Fibroblast of villous mesenchyme (primary cell): ENCODE measurements at regions not wholly inside any gene's neighbourhood (a gene's known extent, or its start where the extent isn't known, plus 50 kb on each side); places are given as distances from the start of the nearest gene placed in this dataset.

Experiments used
- DNase-seq: peaks from one replicate; pipeline ENCODE4 v3.0.0-alpha.2; 2010; ENCODE audit warnings: low read depth
- H3K4me3 ChIP-seq: 2 replicates; pipeline ENCODE4 v1.5.1; 2011; ENCODE audit warnings: low read depth, mild to moderate bottlenecking, low read length
- TF ChIP-seq, protein P1 (sequence below): IDR thresholded peaks from 2 replicates; pipeline ENCODE4 v1.5.1; 2012; ENCODE audit warnings: low read depth, mild to moderate bottlenecking, low read length; ENCODE audit not compliant: insufficient read depth

DNA sequence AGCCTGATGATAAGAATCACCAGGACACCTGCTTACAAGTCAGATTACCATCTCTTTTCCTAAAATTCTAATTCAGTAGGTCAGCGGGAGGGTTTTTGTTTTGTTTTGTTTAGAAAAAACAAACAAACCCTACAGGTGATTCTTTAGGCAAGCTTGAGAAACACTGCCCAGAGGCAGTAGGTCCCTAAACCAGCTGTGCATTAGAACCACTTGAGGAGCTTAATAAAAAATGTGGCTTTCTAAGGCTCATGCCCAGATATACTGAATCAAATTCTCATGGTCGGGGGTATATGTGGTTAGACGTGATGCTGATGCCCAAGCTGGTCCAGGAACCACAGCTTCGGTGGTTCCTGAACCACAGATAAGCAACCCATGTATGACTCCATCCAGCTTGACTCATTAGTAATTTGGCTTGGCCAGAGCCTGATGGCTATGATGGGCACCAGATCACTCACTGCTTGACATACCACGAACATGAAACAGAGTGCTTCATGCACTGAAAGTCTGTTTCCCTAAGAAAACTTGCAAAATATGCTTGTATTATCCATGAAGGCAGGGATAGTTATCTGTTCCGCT, 338.1 kb upstream of the F9 start:
- TF ChIP-seq, protein P1, sequence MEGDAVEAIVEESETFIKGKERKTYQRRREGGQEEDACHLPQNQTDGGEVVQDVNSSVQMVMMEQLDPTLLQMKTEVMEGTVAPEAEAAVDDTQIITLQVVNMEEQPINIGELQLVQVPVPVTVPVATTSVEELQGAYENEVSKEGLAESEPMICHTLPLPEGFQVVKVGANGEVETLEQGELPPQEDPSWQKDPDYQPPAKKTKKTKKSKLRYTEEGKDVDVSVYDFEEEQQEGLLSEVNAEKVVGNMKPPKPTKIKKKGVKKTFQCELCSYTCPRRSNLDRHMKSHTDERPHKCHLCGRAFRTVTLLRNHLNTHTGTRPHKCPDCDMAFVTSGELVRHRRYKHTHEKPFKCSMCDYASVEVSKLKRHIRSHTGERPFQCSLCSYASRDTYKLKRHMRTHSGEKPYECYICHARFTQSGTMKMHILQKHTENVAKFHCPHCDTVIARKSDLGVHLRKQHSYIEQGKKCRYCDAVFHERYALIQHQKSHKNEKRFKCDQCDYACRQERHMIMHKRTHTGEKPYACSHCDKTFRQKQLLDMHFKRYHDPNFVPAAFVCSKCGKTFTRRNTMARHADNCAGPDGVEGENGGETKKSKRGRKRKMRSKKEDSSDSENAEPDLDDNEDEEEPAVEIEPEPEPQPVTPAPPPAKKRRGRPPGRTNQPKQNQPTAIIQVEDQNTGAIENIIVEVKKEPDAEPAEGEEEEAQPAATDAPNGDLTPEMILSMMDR: no peak
- DNase-seq: no peak
- H3K4me3 ChIP-seq: no peak overlapping the region

DNA sequence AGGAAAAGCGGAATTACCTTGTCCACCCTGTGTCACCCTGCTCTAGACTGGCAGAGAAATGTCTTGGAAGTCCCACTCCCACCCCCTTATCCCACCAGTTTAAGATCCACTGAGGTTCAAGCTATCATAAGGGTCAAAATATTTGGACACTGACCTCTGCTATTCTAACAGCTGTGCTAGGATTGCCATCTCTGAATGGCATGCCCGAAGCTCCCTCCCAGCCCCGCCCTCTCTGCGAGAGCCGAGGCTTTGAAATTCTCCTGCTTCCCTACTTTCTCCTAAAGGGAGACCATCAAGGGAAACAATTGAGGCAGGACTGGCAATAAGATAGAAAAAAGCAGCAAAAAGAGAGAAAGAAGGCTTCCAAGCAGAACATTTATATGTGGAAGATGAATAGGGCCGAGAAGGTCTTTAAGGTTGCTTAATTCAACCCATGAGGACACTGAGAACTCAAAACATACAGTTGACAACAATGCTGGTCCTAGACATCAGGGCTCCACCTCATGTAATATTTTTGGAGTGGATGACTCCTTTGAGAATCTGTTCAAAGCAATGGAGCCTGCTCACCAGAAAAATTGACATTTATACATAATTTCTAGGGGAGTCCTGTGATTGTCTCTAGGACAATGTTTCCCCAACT, 338.7 kb upstream of the F9 start:
- H3K4me3 ChIP-seq: no peak overlapping the region
- TF ChIP-seq, protein P1: no peak
- no peak for DNase-seq

DNA sequence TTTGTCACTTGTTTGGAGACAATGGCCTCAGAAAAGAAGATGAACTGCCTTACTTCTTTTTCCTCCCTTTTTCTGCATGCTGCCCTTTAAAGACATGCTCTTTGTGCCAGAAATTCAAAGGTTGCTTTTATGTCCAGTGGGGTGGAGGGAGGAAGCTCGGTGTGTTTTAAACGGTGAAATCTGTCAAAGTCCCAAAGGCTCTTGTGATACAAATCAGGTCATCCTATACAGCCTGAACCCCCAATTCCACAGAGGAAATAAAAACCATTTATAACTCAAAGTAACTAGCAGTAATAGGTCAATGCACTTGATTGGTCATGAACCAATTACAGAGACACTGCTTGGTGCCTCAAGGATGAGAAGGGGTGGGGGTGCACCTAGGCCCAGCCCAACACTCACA, 339.3 kb upstream of the F9 start:
- TF ChIP-seq, protein P1: no peak
- no peak for DNase-seq
- H3K4me3 ChIP-seq: no peak overlapping the region

DNA sequence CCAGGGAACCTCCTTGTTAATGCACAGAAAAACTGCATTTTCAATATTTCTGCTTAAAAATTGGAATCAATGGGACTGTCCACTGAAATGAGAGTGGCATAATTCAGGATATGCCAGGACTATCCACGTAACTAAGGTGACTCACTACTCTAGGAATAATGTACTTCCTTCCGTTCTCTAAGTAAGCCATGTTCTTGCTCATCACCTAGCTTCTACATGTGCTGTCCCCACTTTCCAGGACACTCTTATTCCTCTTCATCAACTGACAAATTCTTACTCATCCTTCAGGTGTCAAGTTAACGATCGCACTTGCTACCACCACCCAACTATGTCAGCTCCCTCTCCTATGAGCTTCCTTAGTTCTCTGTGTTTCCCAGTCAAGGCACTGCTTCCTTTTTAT, 342.8 kb upstream of the F9 start:
- DNase-seq: no peak
- TF ChIP-seq, protein P1: no peak
- no peak overlapping the region for H3K4me3 ChIP-seq

DNA sequence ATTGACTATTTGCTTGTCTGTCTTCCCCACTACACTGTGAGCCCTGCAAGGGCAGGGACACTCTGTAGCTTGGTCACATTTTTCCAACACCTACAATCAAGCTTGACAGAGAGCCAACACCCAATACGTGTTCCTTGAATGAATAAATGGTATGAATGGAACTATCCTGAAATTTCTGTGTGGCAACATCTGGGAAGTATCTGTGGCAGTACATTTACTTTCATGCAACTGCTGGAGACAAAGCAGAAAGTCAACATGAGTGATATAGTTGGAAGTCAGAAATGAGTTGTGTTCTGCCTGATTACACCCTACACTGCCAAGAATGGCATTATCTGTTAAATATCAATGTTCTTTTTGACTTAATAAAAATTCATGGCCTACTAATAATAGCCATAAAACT, 343.5 kb upstream of the F9 start:
- no peak for DNase-seq
- TF ChIP-seq, protein P1: no peak
- H3K4me3 ChIP-seq: no peak overlapping the region

DNA sequence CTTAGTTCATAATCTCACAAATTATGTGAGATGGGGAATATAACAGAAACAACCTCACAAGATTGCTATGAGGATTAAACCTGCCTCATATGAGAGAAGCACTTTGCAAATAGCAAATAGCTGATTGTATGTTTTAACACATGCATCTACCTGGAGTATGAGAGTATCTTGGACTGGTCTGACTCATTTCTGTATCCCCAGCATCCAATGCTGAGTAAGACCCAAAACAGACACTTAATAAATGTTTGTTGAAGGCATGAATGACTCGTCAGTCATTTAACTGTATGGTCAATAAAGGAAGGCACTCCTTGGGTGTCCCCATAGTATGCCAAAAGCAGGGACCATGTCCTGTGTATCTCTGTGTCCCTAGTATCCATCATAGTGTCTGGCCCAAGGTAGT, 350.9 kb upstream of the F9 start:
- H3K4me3 ChIP-seq: no peak overlapping the region
- DNase-seq: no peak
- TF ChIP-seq, protein P1: no peak

DNA sequence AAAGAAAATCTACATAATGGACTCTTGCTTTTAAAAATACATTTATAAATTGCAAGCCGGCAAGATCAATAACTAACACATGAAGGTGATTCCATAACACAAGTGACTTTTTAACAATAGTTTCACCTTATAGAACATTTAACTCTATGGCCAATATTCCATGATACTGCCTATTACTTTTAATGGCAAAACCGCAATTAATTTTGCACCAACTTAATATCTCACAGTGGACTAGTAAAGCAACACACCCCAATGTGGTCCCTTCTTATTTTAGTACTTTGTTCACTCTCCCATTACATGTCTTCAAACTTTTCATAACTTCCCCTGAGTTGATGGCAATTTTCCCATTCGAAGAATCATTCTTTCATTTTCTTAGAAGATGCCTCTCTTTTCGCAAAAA, 351.6 kb upstream of the F9 start:
- DNase-seq: no peak
- H3K4me3 ChIP-seq: no peak overlapping the region
- TF ChIP-seq, protein P1: no peak
